Esophagus squamous epithelium (tissue), 5 donors: ENCODE measurements at regions not wholly inside any gene's neighbourhood (a gene's known extent, or its start where the extent isn't known, plus 50 kb on each side); places are given as distances from the start of the nearest gene placed in this dataset.
A peak's percentile ranks its signal among the peaks of the same experiment; 100 is the strongest.

Experiments used
- DNase-seq: peaks from one replicate; lab custom pipeline; 2025; lab: John Stamatoyannopoulos, UW
- H3K27ac ChIP-seq, 4 donors: fragments of 200-600 bp; sonication (generic); one replicate each; pipeline ENCODE4 v1.5.1; 2016 to 2019; ENCODE audit warnings: mild to moderate bottlenecking in 1 of 4
- H3K27me3 ChIP-seq, 4 donors: fragments of 200-600 bp; sonication (generic); 1 replicate in 3 of 4; 2 replicates in 1 of 4; pipeline versions ENCODE4 v1.5.1 to v1.6.0; 2017 to 2021; ENCODE audit warnings: antibody characterized with exemption in 1 of 4
- H3K36me3 ChIP-seq, 3 donors: fragments of 200-600 bp; sonication (generic); one replicate each; pipeline ENCODE4 v1.5.1; 2016 to 2019
- H3K4me1 ChIP-seq, 3 donors: fragments of 200-600 bp; sonication (generic); one replicate each; pipeline ENCODE4 v1.5.1; 2017 to 2019
- H3K4me3 ChIP-seq, 4 donors: fragments of 200-600 bp; sonication (generic); 1 replicate in 3 of 4; 2 replicates in 1 of 4; pipeline ENCODE4 v1.5.1; 2016 to 2019; ENCODE audit warnings: mild to moderate bottlenecking in 2 of 4, moderate library complexity in 1 of 4
- H3K9me3 ChIP-seq, 3 donors: fragments of 200-600 bp; sonication (generic); one replicate each; pipeline ENCODE4 v1.5.1; 2016 to 2019
- POLR2A ChIP-seq, 4 donors: fragments of 450-650 bp; IDR thresholded peaks; one replicate each; pipeline ENCODE4 v1.6.1; 2017; ENCODE audit warnings: antibody characterized with exemption in 4 of 4, mild to moderate bottlenecking in 4 of 4, moderate library complexity in 3 of 4
- WGBS, 2 donors: methylation state at CpG; one replicate each; pipeline ENCODE4 v1.1.5; 2018; 5-methylcytosine and 5-hydroxymethylcytosine counted together
- intact Hi-C: fragments of 100-400 bp; cut with DNase I; formaldehyde crosslinking; loops from one replicate; pipeline ENCODE4 v1.15.0; 2022
- TF ChIP-seq, protein P1 (sequence below), 6 experiments: fragments of 450-650 bp in 4 of 6; fragments of 200-600 bp in 2 of 6; sonication (generic) in 2 of 6; IDR thresholded peaks; one replicate each; pipeline ENCODE4 v1.5.1; 2016 to 2019; ENCODE audit warnings: antibody characterized with exemption in 6 of 6, mild to moderate bottlenecking in 4 of 6, moderate library complexity in 4 of 6
- donor health status: DM: yes; HTN: yes; CAD: no.

DNA sequence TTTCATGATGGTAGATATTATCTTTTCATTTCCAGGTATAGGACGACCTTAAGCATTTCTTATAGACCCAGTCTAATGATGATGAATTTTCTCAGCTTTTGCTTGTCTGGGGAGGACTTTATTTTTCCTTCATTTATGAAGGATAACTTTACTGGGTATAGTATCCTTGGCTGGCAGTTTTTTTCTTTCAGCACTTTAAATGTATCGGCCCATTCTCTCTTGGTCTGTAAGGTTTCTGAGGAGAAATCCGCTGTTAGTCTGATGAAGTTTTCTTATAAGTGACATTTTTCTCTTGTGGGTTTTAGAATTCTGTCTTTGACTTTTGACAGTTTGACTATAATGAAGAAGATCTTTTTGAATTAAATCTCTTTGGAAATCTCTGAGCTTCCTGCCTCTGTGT lies 144.7 kb upstream of the SLC22A23 start:
- Histone ChIP-seq H3K9me3 (peaks cover 0 to 16% (median 9%) of the 10 kb centered on the region in 3 donors), H3K27ac (no peak overlapping the region), H3K4me1 (no peaks in the 10 kb centered on the region), H3K27me3 (no peaks in the 10 kb centered on the region), H3K36me3 (no peaks in the 10 kb centered on the region), H3K4me3 (no peak overlapping the region)
- WGBS, 2 donors: 96 to 97% methylated on average over 3 of the region's 3 CpGs
- no peak for DNase-seq
- TF ChIP-seq, protein P1, sequence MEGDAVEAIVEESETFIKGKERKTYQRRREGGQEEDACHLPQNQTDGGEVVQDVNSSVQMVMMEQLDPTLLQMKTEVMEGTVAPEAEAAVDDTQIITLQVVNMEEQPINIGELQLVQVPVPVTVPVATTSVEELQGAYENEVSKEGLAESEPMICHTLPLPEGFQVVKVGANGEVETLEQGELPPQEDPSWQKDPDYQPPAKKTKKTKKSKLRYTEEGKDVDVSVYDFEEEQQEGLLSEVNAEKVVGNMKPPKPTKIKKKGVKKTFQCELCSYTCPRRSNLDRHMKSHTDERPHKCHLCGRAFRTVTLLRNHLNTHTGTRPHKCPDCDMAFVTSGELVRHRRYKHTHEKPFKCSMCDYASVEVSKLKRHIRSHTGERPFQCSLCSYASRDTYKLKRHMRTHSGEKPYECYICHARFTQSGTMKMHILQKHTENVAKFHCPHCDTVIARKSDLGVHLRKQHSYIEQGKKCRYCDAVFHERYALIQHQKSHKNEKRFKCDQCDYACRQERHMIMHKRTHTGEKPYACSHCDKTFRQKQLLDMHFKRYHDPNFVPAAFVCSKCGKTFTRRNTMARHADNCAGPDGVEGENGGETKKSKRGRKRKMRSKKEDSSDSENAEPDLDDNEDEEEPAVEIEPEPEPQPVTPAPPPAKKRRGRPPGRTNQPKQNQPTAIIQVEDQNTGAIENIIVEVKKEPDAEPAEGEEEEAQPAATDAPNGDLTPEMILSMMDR (IDR thresholded peaks at IDR 0.05): no peak
- TF ChIP-seq POLR2A (IDR thresholded peaks at IDR 0.05): no peak
- intact Hi-C loops: no loop called here

DNA sequence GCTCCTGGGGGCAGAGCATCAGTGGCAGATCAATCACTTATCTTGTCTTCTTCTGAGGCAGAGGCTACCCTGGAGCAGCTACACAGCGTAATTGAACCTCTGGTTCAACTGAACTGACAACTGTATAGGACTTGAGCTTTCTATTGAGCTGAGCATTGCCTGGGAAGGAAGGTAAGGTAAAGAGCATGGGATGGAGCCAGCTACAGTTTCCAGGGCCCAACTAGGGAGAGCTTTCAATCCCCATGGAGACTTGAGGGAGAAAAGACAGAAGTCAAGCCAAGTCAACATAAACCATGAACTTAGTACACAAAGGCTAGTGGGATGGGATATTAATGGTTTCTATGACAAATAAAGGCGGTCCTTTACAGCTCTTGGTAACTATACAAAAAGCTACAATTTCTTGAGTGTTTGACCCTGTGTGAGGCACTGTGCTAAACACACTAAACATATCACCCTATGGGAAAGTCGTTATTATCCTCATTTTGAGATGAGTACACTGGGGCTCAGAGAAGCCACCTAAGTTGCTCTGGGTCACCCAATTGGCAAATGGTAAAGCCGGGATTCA lies 140.7 kb upstream of the SLC22A23 start:
- H3K36me3 ChIP-seq: no peaks in the 10 kb centered on the region
- H3K4me1 ChIP-seq: peaks cover 0 to 18% (median 13%) of the 10 kb centered on the region in 3 donors
- no peak overlapping the region for H3K27ac ChIP-seq
- TF ChIP-seq POLR2A (IDR thresholded peaks at IDR 0.05): no peak
- TF ChIP-seq, protein P1 (IDR thresholded peaks at IDR 0.05): no peak
- intact Hi-C loops: no loop called here
- DNase-seq: no peak
- WGBS, 2 donors: 80 to 92% methylated on average over 4 of the region's 4 CpGs
- peaks cover 0 to 15% (median 7%) of the 10 kb centered on the region in 3 donors for H3K9me3 ChIP-seq
- no peaks in the 10 kb centered on the region for H3K27me3 ChIP-seq
- no peak overlapping the region for H3K4me3 ChIP-seq

DNA sequence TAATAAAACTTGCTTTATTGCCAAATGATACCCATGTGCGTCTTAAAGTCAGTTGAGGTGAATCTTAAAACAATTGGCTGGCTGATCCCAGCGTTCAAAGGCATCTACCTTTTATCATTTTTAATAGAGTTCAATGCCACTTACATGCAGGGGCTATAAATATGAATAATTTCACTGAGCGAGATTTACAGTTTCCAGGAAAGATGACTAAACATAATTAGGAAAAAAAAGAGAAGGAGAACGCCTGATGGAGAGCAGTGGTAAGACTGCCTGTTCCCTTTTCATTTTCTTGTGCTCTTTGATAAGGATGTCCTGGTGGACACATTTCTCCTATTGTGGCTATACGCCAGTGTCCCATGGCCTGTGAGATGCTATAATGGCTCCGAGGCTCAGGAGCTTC lies 139.9 kb upstream of the SLC22A23 start:
- peaks cover 0 to 24% (median 16%) of the 10 kb centered on the region in 3 donors for H3K4me1 ChIP-seq
- DNase-seq: no peak
- peaks cover 0 to 9% (median 4%) of the 10 kb centered on the region in 3 donors for H3K9me3 ChIP-seq
- no peaks in the 10 kb centered on the region for H3K27me3 ChIP-seq
- TF ChIP-seq, protein P1 (IDR thresholded peaks at IDR 0.05): no peak
- no peak for TF ChIP-seq POLR2A (IDR thresholded peaks at IDR 0.05)
- no peaks in the 10 kb centered on the region for H3K36me3 ChIP-seq
- no peak overlapping the region for H3K4me3 ChIP-seq
- intact Hi-C loops: no loop called here
- no peak overlapping the region for H3K27ac ChIP-seq
- WGBS, 2 donors: 65 to 76% methylated on average over 6 of the region's 6 CpGs

DNA sequence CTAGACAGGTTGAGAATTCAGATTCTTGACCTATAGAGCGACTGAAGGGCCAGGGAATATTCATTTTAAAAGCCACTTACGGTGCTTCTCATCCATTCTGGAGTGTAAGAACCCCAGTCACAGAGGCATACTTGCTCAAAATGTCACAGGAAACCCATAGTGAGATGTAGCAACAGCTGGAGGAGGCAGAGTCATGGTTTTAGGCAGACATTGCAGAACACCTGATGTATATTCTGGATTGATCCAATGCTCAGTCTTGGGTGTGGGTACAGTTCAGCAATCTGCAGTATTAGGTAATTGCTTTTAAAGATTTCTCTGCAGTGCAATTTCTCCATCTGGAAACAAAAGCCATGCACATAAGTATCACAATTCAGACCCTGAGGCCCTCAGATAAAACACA lies 137.4 kb upstream of the SLC22A23 start:
- DNase-seq: no peak
- Histone ChIP-seq H3K4me1 (peaks cover 0 to 32% (median 18%) of the 10 kb centered on the region in 3 donors), H3K27me3 (no peaks in the 10 kb centered on the region), H3K27ac (no peak overlapping the region), H3K9me3 (no peaks in the 10 kb centered on the region), H3K4me3 (no peak overlapping the region), H3K36me3 (no peaks in the 10 kb centered on the region)
- 89 to 92% methylated on average over 2 of the region's 2 CpGs for WGBS, 2 donors
- intact Hi-C loops: no loop called here
- no peak for TF ChIP-seq POLR2A (IDR thresholded peaks at IDR 0.05)
- TF ChIP-seq, protein P1 (IDR thresholded peaks at IDR 0.05): no peak

- DNase-seq: no peak
- WGBS, 2 donors: 55 to 63% methylated on average over 6 of the region's 6 CpGs
- TF ChIP-seq, protein P1 (IDR thresholded peaks at IDR 0.05): no peak
- no peak for TF ChIP-seq POLR2A (IDR thresholded peaks at IDR 0.05)
- intact Hi-C loops: no loop called here
- H3K27me3 ChIP-seq: no peaks in the 10 kb centered on the region
- H3K4me3 ChIP-seq: no peak overlapping the region
- H3K36me3 ChIP-seq: no peaks in the 10 kb centered on the region
- H3K9me3 ChIP-seq: peaks cover 0 to 1% (median 0%) of the 10 kb centered on the region in 3 donors
- peak overlapping the region in 3 of 4 donors; percentile 70 to 84 (median 76) for H3K27ac ChIP-seq
- peaks cover 0 to 32% (median 18%) of the 10 kb centered on the region in 3 donors for H3K4me1 ChIP-seq
These were observed 136.3 kb upstream of the SLC22A23 start for GRCh38 chr6:3593161-3593560.
